Epithelial cell of esophagus (primary cell): ENCODE measurements at regions not wholly inside any gene's neighbourhood (a gene's known extent, or its start where the extent isn't known, plus 50 kb on each side); places are given as distances from the start of the nearest gene placed in this dataset.
"Not testable (repeated sequence)": the region's sequence is repeated elsewhere in the genome, so short reads cannot be mapped to it uniquely, and the experiment has no call there.

Source experiments
- DNase-seq: peaks from one replicate; pipeline ENCODE4 v3.0.0; 2010; ENCODE audit warnings: low read depth
- H3K4me3 ChIP-seq: 2 replicates; pipeline ENCODE4 v1.5.1; 2011; ENCODE audit warnings: mild to moderate bottlenecking, low read length, control low read depth
- CTCF ChIP-seq: IDR thresholded peaks from 2 replicates; pipeline ENCODE4 v1.5.1; 2011; ENCODE audit warnings: low read depth, mild to moderate bottlenecking, low read length, control low read depth, inconsistent platforms; ENCODE audit not compliant: insufficient read depth; ENCODE audit errors: missing control alignments

GRCh38 chr3:84304214-84304613, 654.6 kb upstream of the CADM2 start:
- H3K4me3 ChIP-seq = no peak overlapping the region

GRCh38 chr3:84307339-84307738, 651.5 kb upstream of the CADM2 start:
- no peak for DNase-seq
- H3K4me3 ChIP-seq = no peak overlapping the region
- TF ChIP-seq CTCF = no peak

More at GRCh38 chr3:84304214-84304613, 654.6 kb upstream of the CADM2 start:
- TF ChIP-seq CTCF = no peak
- DNase-seq = no peak

- no peak for DNase-seq
- no peak for TF ChIP-seq CTCF
- no peak overlapping the region for H3K4me3 ChIP-seq
Observed at GRCh38 chr3:84308379-84308778, 650.4 kb upstream of the CADM2 start.

DNA sequence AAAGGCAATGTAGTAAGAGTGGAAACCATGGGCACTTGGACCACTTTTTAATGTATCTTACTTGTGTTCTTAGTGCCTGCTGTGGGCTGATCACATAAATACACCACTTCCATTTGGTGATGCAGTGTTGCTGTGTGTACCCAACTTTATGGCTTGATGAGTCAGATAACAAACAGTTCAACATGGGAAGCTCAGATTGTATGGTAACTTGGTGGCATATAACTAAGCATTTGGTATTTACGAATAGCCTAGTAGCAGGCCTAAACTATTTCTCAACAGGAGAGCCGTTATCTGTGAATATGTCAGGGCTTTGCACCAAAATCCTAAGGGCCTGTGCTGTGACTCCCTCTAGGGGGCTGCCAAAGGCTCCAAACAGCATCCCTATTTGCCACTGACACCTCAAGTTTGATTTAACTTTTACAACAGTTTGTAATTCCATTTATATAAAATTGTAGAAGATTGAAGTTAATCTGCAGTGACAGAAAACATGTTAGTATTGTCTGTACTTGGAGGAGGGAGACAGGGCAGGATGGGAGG, 640.4 kb upstream of the CADM2 start:
- no peak overlapping the region for H3K4me3 ChIP-seq
- no peak for DNase-seq
- no peak for TF ChIP-seq CTCF

DNA sequence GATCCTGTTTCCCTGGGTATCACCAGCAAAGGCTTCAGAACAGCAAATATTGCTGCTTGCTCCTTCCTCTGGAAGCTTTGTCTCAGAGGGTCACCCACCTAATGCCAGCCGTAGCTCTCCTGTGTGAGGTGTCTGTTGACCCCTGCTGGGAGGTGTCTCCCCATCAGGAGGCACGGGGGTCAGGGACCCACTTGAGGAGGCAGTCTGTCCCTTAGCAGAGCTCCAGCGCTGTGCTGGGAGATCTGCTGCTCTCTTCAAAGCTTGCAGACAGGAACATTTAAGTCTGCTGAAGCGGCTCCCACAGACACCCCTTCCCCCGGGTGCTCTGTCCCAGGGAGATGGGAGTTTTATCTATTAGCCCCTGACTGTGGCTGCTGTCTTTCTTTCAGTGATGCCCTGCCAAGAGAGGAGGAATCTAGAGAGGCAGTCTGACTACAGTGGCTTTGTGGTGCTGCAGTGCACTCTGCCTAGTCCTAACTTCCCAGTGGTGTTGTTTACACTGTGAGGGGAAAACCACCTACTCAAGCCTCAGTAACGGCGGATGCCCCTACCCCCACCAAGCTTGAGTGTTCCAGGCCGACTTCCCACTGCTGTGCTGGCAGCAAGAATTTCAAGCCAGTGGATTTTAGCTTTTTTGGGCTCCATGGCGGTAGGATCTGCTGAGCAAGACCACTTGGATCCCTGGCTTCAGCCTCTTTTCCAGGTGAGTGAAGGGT, 593.1 kb upstream of the CADM2 start:
- H3K4me3 ChIP-seq, DNase-seq: not testable (repeated sequence)
